Stomach (tissue), 4 donors: ENCODE measurements at regions not wholly inside any gene's neighbourhood (a gene's known extent, or its start where the extent isn't known, plus 50 kb on each side); places are given as distances from the start of the nearest gene placed in this dataset.

ENCODE experiments used
- CTCF ChIP-seq, 7 experiments: fragments of 450-650 bp in 4 of 7; fragments of 200-600 bp in 3 of 7; sonication (generic) in 3 of 7; IDR thresholded peaks; one replicate each; pipeline ENCODE4 v1.5.1; 2016 to 2019; ENCODE audit warnings: antibody characterized with exemption in 7 of 7, control low read depth in 2 of 7, mild to moderate bottlenecking in 1 of 7
- POLR2AphosphoS5 ChIP-seq, 3 donors: sonication (generic); formaldehyde crosslinking; IDR thresholded peaks; one replicate each; pipeline ENCODE4 v1.6.1; 2016; ENCODE audit warnings: antibody characterized with exemption in 3 of 3

DNA sequence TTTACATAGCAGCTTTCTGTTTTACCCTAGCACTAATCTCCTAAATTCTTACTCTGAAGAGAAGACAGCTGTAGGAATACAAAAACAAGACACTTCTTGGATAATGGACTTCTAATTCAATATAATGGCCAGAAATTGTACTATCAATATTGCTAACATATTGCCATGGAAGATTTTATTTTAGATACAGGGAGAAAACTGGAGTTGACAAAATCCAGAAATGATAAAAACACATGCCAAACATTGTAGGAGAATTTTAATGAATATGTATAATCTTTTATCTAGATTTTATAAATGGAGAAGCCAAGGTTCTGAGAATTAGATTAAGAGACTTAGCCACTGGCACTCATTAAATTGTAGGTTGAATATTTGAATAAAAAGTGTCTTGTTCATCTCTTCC, 1838.8 kb upstream of the LRRTM1 start:
- no peak for TF ChIP-seq CTCF (IDR thresholded peaks at IDR 0.05)
- TF ChIP-seq POLR2AphosphoS5 (IDR thresholded peaks at IDR 0.05) = no peak
